ENCODE measurements at regions not wholly inside any gene's neighbourhood (a gene's known extent, or its start where the extent isn't known, plus 50 kb on each side); places are given as distances from the start of the nearest gene placed in this dataset.

DNA sequence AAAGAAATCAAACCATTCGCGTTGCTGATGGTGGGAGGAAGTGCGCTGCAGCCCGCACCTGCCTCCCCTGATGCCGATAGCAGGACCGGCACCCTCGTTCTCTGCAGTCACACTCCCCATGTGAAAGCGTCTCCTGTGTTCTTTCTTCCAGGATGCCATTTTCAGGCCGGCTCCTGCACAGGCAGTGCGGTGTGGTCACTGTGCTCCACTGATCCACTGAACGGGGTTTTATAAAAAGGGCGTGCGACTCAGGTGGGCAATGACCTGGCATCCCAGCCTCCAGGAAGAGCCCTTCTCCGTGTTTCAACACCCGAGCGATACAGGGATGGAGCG lies 88.3 kb upstream of the SNTG2 start:
- WGBS, 2 donors = 82 to 85% methylated on average over 17 of the region's 17 CpGs
- no peak for TF ChIP-seq EP300 (IDR thresholded peaks at IDR 0.05)
- TF ChIP-seq, protein P1, sequence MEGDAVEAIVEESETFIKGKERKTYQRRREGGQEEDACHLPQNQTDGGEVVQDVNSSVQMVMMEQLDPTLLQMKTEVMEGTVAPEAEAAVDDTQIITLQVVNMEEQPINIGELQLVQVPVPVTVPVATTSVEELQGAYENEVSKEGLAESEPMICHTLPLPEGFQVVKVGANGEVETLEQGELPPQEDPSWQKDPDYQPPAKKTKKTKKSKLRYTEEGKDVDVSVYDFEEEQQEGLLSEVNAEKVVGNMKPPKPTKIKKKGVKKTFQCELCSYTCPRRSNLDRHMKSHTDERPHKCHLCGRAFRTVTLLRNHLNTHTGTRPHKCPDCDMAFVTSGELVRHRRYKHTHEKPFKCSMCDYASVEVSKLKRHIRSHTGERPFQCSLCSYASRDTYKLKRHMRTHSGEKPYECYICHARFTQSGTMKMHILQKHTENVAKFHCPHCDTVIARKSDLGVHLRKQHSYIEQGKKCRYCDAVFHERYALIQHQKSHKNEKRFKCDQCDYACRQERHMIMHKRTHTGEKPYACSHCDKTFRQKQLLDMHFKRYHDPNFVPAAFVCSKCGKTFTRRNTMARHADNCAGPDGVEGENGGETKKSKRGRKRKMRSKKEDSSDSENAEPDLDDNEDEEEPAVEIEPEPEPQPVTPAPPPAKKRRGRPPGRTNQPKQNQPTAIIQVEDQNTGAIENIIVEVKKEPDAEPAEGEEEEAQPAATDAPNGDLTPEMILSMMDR (IDR thresholded peaks at IDR 0.05) = no peak
- intact Hi-C loops (cut with DNase I) = no loop called here
- no peak overlapping the region for H3K4me3 ChIP-seq
- no peaks in the 10 kb centered on the region for H3K4me1 ChIP-seq
- no peaks in the 10 kb centered on the region for H3K9me3 ChIP-seq
- H3K27ac ChIP-seq = no peak overlapping the region
- no peaks in the 10 kb centered on the region for H3K36me3 ChIP-seq
- H3K27me3 ChIP-seq = peaks cover 0 to 29% (median 0%) of the 10 kb centered on the region in 3 donors
- DNase-seq = no peak

DNA sequence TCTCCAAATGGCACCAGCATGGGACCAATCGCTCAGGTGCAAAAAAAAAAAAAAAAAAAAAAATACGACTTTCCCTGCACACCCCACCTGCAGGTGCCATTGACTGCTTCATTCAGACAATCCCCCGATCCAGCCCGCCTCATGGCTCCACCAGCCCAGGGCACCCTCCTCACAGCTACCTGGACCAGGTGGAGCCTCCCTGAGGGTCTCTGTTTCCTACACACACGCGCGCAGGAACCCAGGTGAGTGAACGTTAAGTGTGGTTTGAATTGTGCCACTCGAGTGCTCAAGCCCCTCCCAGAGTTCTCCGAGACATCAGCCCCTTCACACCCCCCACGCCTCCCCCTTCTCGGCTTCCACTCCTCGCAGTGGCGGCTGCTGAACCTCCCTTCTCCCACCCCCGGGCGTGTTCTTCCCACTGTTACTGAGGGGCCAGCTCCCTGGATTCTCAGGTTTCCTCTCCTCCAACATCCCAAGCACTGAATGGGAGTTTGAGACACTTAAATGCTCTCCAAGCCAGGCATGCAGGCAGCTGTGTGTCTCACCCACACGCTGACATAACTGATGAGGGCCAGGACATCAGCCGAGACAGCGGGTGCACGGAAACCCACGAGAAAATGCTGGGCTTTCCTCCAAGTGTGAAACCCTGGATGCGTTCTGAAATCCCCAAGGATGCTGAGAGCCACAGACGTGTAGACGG lies 88.8 kb upstream of the SNTG2 start:
- no peak for TF ChIP-seq POLR2A (IDR thresholded peaks at IDR 0.05)
- TF ChIP-seq, protein P1 (IDR thresholded peaks at IDR 0.05) = no peak
- no peak for TF ChIP-seq EP300 (IDR thresholded peaks at IDR 0.05)
- no peak for TF ChIP-seq POLR2AphosphoS5 (IDR thresholded peaks at IDR 0.05)
- no peak overlapping the region for H3K27ac ChIP-seq
- intact Hi-C loops (cut with DNase I) = no loop called here

DNA sequence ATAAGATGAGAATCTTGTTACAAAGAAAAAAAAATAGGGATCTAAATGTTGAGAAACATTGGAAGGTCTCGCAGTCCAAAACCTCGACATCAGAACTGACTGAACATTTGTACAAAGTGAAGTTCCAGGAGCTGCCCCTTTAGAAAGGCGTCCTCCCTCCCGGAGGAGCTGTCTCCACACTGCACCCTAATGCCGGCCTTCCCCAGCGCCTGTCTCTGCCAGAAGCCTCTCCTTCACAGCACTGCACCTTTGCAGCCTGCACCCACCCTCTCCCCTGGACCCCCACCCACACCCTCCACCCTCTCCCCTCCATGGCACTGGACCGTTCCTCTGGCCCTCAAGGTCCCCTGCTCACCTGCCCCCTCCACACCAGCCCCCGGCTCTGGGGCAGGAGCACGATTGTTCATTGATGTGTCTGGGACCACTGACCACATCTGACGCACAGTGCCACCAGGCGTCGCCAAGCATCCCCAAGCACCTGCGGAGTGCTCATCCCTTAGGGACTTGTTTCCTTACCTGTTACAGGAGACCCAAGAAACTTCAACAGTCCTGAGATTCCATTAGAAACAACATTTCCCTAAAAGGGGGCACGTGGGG lies 90.3 kb upstream of the SNTG2 start:
- TF ChIP-seq, protein P1 (IDR thresholded peaks at IDR 0.05) = no peak
- TF ChIP-seq POLR2A (IDR thresholded peaks at IDR 0.05) (no peak), EP300 (IDR thresholded peaks at IDR 0.05) (no peak), POLR2AphosphoS5 (IDR thresholded peaks at IDR 0.05) (no peak)
- no peaks in the 10 kb centered on the region for H3K9me3 ChIP-seq
- intact Hi-C loops (cut with DNase I) = no loop called here
- H3K27ac ChIP-seq = no peak overlapping the region
- WGBS, 2 donors = 70 to 74% methylated on average over 14 of the region's 14 CpGs
- no peak overlapping the region for H3K4me3 ChIP-seq
- no peak for DNase-seq
- no peaks in the 10 kb centered on the region for H3K4me1 ChIP-seq
- peaks cover 0 to 29% (median 0%) of the 10 kb centered on the region in 3 donors for H3K27me3 ChIP-seq
- no peaks in the 10 kb centered on the region for H3K36me3 ChIP-seq

More for the DNA sequence above, 88.8 kb upstream of the SNTG2 start:
- Histone ChIP-seq H3K4me3 (no peak overlapping the region), H3K9me3 (no peaks in the 10 kb centered on the region), H3K4me1 (no peaks in the 10 kb centered on the region), H3K27me3 (peaks cover 0 to 29% (median 0%) of the 10 kb centered on the region in 3 donors), H3K36me3 (no peaks in the 10 kb centered on the region)
- 67 to 74% methylated on average over 24 of the region's 24 CpGs for WGBS, 2 donors
- no peak for DNase-seq

DNA sequence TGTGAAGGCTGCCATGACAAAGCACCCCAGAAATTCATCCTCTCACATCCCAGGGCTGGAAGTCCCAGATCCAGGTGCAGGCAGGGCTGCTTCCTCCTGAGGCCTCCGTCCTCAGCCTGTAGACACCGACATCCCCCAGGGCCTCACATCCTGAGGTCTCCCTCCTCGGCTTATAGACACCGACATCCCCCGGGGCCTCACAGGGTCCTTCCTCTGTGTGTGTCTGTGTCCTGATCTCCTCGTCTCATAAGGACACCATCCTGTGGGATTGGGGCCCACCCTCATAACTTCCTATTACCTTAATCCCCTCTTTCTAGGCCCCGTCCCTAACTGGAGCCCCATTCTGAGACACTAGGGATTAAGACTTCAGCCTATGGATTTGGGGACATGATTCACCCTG lies 92.0 kb upstream of the SNTG2 start:
- WGBS, 2 donors = 67 to 85% methylated on average over 7 of the region's 7 CpGs
- intact Hi-C loops (cut with DNase I) = no loop called here

More for the DNA sequence above, 92.0 kb upstream of the SNTG2 start:
- Histone ChIP-seq H3K4me3 (no peak overlapping the region), H3K36me3 (no peaks in the 10 kb centered on the region), H3K9me3 (no peaks in the 10 kb centered on the region), H3K4me1 (no peaks in the 10 kb centered on the region), H3K27me3 (peaks cover 0 to 17% (median 0%) of the 10 kb centered on the region in 3 donors), H3K27ac (no peak overlapping the region)
- TF ChIP-seq POLR2A (IDR thresholded peaks at IDR 0.05) (no peak), POLR2AphosphoS5 (IDR thresholded peaks at IDR 0.05) (no peak), EP300 (IDR thresholded peaks at IDR 0.05) (no peak)
- TF ChIP-seq, protein P1 (IDR thresholded peaks at IDR 0.05) = no peak
- DNase-seq = no peak
